Stimulated activated naive CD8-positive, alpha-beta T cell treated with anti-CD3 and anti-CD28 coated beads, Interleukin-15, Interleukin-2, amounts not matched to agents 100 ng/mL and 50 ng/mL, for 24 hours (primary cell): ENCODE measurements at regions not wholly inside any gene's neighbourhood (a gene's known extent, or its start where the extent isn't known, plus 50 kb on each side); places are given as distances from the start of the nearest gene placed in this dataset.
"Not testable (repeated sequence)": the region's sequence is repeated elsewhere in the genome, so short reads cannot be mapped to it uniquely, and the experiment has no call there.

ENCODE experiments used
- H3K27ac Mint-ChIP-seq: one replicate; pipeline ENCODE4 v1.8.0; 2021; ENCODE audit warnings: mild to moderate bottlenecking, mixed read lengths
- H3K27me3 Mint-ChIP-seq: one replicate; pipeline ENCODE4 v1.8.0; 2021; ENCODE audit warnings: mixed read lengths
- H3K36me3 Mint-ChIP-seq: one replicate; pipeline ENCODE4 v1.8.0; 2021; ENCODE audit warnings: low read depth, mixed read lengths
- H3K4me1 Mint-ChIP-seq: one replicate; pipeline ENCODE4 v1.8.0; 2021; ENCODE audit warnings: low read depth, mixed read lengths
- H3K4me3 Mint-ChIP-seq: one replicate; pipeline ENCODE4 v1.8.0; 2021; ENCODE audit warnings: mild to moderate bottlenecking, mixed read lengths
- H3K9me3 Mint-ChIP-seq: one replicate; pipeline ENCODE4 v1.8.0; 2021; ENCODE audit warnings: mixed read lengths

DNA sequence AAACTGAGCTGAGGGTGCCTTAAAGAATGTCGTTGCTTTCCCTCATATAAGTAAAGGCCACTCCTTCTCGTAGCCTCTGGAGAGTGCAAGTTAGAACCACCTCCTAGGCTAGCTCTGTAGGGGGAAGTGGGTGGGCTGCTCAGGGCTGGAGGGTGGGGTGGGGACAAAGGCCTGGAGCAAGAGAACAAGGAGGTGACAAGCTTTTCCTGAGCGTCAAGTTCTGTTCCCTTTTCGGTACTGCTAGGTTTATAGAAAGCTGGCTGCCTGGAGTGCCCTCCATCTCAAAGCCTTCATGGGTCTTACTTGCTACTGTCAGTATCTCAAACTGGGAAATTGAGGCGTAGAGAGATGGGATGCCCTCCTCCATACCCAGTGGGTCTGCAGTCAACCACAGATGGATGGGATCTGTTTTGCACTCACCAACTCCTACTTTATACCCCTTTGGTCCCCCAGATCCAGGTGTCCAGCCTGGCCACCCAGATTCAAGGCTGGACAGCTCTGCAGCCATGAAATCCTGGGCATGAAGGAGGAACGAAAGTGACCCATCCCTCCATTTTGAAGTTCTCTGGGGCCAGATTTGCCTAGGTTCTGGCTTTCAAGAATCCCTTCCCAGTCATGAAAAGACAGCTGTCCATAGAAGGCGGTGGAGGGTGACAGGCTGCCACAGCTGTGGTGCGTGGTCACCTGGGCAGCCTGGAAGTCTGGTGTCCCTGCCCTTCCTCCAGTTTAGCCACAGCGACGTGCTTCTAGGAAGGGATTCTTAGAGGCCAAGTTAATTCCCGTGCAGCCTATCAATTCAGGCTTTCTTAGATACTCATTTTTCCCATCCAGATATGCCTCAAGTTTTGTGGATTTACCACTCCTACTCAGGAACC lies 117.8 kb downstream of the CRLF3 start:
- not testable (repeated sequence) for H3K36me3 Mint-ChIP-seq, H3K27ac Mint-ChIP-seq, H3K9me3 Mint-ChIP-seq, H3K4me3 Mint-ChIP-seq
- H3K4me1 Mint-ChIP-seq: peaks cover 39% of the 10 kb centered on the region
- H3K27me3 Mint-ChIP-seq: peaks cover 39% of the 10 kb centered on the region

DNA sequence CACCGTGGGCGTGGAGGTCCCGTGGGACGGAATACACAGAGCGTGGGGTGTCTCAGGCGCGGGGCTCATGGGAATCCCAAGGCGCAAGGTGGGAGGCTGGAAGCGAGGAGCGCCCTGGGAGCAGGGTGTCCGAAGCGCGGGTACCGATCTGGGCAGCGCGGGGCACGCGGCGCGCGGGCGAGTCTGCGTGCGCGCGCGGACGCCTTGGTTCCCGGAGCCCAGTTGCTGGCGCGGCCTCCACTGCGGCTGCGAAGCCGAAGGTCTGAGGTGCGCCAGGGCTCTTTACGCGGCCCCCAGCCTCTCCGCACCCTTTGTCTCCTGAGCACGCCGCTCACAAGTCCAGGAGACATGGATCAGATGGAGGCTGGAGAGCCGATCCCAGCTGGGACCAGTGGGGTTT lies 118.5 kb downstream of the CRLF3 start:
- H3K27ac Mint-ChIP-seq, H3K4me3 Mint-ChIP-seq, H3K9me3 Mint-ChIP-seq, H3K36me3 Mint-ChIP-seq: not testable (repeated sequence)
- H3K4me1 Mint-ChIP-seq: peaks cover 35% of the 10 kb centered on the region
- peaks cover 41% of the 10 kb centered on the region for H3K27me3 Mint-ChIP-seq

DNA sequence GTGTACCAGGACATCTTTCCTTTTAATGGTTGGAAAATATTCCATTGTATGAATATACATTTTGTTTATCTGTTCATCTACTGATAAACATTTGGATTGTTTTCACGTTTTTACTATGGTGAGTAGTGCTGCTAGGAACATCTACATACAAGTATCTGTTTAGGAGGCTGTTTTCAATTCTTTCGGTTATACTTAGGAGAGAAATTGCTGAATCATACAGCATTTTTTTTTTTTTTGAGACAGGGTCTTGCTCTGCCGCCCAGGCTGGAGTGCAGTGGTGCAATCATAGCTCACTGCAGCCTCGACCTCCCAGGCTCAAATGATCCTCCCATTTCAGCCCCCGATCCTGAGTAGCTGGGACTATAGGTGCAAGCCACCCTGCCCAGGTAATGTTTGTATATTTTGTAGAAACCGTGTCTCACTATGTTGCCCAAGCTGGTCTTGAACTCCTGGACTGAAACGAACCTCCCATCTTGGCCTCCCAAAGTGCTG lies 122.9 kb downstream of the CRLF3 start:
- Mint-ChIP-seq H3K4me1 (peaks cover 12% of the 10 kb centered on the region), H3K27ac (no peak overlapping the region), H3K4me3 (no peak overlapping the region), H3K9me3 (no peaks in the 10 kb centered on the region), H3K27me3 (peaks cover 25% of the 10 kb centered on the region), H3K36me3 (no peaks in the 10 kb centered on the region)

DNA sequence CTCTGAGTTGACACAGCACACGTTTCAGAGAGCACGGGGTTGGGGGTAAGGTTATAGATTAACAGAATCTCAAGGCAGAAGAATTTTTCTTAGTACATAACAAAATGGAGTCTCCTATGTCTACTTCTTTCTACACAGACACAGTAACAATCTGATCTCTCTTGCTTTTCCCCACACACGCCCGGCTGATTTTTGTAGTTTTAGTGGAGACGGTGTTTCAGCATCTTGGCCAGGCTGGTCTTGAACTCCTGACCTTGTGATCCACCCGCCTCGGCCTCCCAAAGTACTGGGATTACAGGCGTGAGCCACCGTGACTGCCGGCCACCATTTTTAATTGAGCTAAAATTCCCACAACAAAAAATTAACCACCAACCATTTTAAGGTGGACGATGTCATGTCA lies 123.7 kb downstream of the CRLF3 start:
- H3K9me3 Mint-ChIP-seq, H3K27ac Mint-ChIP-seq, H3K36me3 Mint-ChIP-seq, H3K4me3 Mint-ChIP-seq, H3K4me1 Mint-ChIP-seq: not testable (repeated sequence)
- H3K27me3 Mint-ChIP-seq: peaks cover 22% of the 10 kb centered on the region

- not testable (repeated sequence) for H3K36me3 Mint-ChIP-seq, H3K27ac Mint-ChIP-seq, H3K9me3 Mint-ChIP-seq
- Mint-ChIP-seq H3K4me3 (peak overlapping the region; percentile 71), H3K27me3 (peaks cover 17% of the 10 kb centered on the region), H3K4me1 (peaks cover 12% of the 10 kb centered on the region)
Observed at GRCh38 chr17:30697619-30698460, 126.7 kb downstream of the CRLF3 start.

- Mint-ChIP-seq H3K36me3 (no peaks in the 10 kb centered on the region), H3K27ac (no peak overlapping the region), H3K27me3 (peaks cover 8% of the 10 kb centered on the region), H3K4me1 (peaks cover 12% of the 10 kb centered on the region), H3K9me3 (no peaks in the 10 kb centered on the region), H3K4me3 (no peak overlapping the region)
Observed at GRCh38 chr17:30696234-30696633, 128.3 kb downstream of the CRLF3 start.

DNA sequence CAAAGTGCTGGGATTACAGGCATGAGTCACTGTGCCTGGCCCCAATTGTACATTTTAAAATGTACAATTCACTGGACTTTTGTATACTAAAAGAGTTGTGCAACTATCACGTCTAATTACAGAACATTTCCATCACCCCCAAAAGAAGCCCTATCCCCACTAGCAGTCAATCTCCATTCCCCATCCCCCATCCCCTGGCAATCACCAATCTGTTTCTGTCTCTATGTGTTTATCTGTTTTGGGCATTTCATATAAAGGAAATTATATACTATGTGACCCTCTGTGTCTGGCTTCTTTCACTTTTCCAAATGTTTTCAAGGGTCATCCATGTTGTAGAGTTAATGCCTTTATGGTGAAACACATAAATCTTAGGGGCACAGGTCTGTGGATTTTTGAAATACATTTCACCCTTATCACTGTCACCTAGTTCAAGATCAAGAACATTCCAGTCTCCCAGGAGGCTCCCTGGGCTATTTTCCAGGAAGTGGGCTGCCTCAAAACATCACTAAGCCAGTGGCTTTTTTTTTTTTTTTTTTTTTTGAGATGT lies 129.2 kb downstream of the CRLF3 start:
- H3K9me3 Mint-ChIP-seq, H3K27ac Mint-ChIP-seq, H3K4me3 Mint-ChIP-seq, H3K27me3 Mint-ChIP-seq, H3K36me3 Mint-ChIP-seq: not testable (repeated sequence)
- peaks cover 12% of the 10 kb centered on the region for H3K4me1 Mint-ChIP-seq

GRCh38 chr17:30693772-30694171 lies 130.7 kb downstream of the CRLF3 start:
- H3K27me3 Mint-ChIP-seq, H3K36me3 Mint-ChIP-seq, H3K27ac Mint-ChIP-seq, H3K9me3 Mint-ChIP-seq: not testable (repeated sequence)
- H3K4me3 Mint-ChIP-seq: peak overlapping the region; percentile 63
- H3K4me1 Mint-ChIP-seq: peaks cover 12% of the 10 kb centered on the region

DNA sequence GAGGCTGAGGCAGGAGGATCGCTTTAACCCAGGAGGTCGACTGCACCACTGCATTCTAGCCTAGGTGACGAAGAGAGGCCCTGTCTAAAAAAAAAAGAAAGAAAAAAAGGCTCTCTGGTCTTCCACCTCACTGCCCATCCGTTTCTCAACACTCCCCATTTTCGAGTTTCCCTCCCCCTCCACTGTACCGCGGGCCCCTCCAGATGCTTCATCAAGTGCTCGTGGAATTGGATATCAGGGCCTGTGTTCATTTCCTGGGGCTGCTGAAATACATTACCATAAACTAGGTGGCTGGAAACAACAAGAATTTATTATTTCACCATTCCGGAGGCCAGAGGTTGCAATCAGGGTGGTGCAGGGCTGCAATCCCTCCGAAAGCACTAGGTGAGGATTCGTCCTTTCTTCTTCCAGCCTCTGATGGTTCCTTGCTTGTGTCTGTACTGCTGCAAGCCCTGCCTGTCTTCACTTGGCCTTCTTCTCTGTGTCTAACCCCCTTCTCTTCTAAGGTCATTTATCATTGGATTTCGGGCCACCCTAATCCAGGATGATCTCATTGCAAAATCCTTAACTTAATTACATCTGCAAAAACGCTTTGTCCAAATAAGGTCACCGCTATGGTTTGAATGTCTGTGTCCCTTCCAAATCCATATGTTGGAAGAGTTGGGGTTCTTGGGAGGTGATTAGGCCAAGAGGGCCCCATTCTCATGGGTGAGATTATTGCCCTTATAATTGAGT lies 135.1 kb downstream of the CRLF3 start:
- not testable (repeated sequence) for H3K9me3 Mint-ChIP-seq, H3K27ac Mint-ChIP-seq, H3K4me3 Mint-ChIP-seq, H3K36me3 Mint-ChIP-seq
- Mint-ChIP-seq H3K4me1 (peaks cover 12% of the 10 kb centered on the region), H3K27me3 (peaks cover 18% of the 10 kb centered on the region)

DNA sequence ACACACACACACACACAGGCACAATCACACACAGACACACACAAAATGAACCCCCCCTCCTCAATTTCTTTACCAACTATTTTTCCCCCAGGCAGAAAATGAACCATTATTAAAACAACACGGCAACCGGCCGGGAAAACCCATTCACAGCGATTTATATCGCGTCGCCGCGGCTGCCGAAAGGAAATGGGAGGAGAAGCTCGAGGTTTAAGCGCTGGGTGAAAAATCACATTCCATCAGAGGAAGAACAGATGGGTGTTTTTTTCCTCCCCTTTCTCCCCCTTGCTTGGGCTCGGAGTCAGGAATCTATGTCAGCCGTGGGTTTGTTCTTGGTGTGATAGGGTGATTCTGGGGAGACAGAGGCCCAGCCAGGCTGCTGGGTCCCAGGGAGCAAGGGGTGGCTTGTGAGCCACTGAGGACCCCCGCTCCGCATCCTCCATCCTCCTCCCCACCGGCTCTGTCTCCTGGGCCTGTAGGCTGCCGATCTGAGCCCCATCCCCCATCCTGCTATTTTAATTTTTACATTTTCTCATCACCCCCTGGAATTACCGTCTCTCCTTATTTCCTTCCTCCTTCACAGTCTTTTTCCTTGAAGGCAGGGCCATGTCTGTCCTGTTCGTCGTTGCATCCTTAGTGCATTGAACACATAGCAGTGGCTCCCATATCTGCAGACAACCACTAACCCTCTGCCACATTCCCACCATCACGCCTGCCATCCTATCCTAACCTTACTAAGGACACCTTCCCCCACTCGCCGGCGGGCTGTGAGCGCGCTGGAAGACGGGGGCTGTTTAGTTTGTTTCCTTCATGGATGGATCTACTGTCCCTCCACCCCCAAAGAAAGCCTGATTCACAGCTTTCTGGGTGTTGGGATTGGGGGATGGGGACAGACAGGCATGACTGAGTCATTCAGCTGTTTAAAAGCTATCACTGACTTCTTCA lies 137.7 kb downstream of the CRLF3 start:
- H3K27me3 Mint-ChIP-seq: peaks cover 15% of the 10 kb centered on the region
- not testable (repeated sequence) for H3K27ac Mint-ChIP-seq, H3K4me3 Mint-ChIP-seq, H3K4me1 Mint-ChIP-seq, H3K9me3 Mint-ChIP-seq, H3K36me3 Mint-ChIP-seq

DNA sequence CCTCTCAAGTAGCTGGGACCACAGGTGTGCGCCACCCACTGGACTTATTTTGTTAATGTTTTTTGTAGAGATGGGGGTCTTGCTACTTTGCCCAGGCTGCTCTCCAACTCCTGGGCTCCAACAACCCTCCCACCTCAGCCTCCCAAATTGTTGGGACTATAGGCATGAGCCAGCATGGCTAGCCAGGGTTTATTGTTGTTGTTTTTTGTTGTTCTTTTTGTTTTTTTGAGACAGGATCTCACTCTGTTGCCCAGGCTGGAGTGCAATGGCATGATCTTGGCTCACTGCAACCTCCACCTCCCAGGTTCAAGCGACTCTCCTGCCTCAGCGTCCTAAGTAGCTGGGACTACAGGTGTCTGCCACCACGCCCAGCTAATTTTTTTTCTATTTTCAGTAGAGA lies 142.2 kb downstream of the CRLF3 start:
- not testable (repeated sequence) for H3K9me3 Mint-ChIP-seq, H3K27ac Mint-ChIP-seq
- H3K27me3 Mint-ChIP-seq: peaks cover 15% of the 10 kb centered on the region

DNA sequence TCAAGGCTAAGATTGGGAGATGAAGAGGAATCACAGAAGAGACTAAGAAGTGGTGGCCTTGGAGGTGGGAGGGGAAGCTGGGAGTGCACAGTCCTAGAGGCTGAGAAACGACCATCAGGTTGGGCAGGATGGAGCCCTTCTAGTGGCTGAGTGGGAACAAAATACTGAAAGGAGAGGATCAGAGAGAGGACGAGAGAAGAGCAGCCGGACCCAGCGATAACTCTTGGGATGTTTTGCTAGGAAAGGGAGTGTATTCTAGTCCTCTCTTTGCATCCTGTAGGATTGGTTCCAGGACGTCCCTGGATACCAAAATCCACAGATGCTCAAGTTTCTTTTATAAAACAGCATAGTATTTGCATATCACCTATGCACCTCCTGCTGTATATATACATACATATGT lies 143.8 kb downstream of the CRLF3 start:
- H3K36me3 Mint-ChIP-seq, H3K27me3 Mint-ChIP-seq, H3K4me3 Mint-ChIP-seq, H3K9me3 Mint-ChIP-seq, H3K27ac Mint-ChIP-seq, H3K4me1 Mint-ChIP-seq: not testable (repeated sequence)

More for the DNA sequence above, 142.2 kb downstream of the CRLF3 start:
- not testable (repeated sequence) for H3K4me3 Mint-ChIP-seq, H3K36me3 Mint-ChIP-seq, H3K4me1 Mint-ChIP-seq

DNA sequence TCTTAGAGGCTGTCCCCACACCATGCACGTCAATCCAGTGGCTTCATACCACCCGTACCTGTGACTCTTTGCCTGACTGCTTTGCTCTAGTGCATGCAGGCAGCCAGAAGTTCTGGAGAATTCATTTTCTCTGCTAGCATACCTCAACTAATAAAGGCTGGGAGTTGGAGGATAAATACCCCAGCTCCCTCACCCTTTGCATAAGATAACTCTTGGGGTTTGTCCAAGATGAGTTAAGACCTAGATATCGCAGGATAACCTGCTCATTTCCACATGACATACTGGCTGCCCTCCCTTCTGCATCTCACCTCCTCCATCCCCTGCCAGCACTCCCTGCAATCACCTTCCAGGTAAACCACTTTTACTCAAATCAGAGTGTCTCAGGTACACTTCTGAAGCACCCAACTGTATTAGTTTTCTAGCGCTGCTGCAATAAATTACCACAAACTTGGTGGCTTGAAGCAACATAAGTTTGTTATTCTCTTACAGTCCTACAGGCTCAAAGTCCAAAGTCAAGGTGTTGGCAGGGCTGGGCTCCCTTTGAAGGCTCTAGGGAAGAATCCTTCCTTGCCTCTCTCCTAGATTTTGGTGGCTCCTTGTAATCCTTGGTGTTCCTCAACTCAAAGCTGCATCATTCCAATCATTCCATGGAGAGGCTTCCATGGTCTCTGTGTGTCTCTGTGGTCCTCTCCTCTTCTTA lies 146.8 kb downstream of the CRLF3 start:
- no peaks in the 10 kb centered on the region for H3K27me3 Mint-ChIP-seq

More for the DNA sequence above, 146.8 kb downstream of the CRLF3 start:
- Mint-ChIP-seq H3K36me3 (no peaks in the 10 kb centered on the region), H3K4me1 (no peaks in the 10 kb centered on the region), H3K4me3 (no peak overlapping the region), H3K27ac (no peak overlapping the region), H3K9me3 (peaks cover 5% of the 10 kb centered on the region)
